Activated CD8-positive, alpha-beta memory T cell treated with anti-CD3 and anti-CD28 coated beads, Interleukin-2, amount 10 ng/mL, durations not matched to agents 7 days and 5 days (primary cell): ENCODE measurements at regions not wholly inside any gene's neighbourhood (a gene's known extent, or its start where the extent isn't known, plus 50 kb on each side); places are given as distances from the start of the nearest gene placed in this dataset.

Source experiments
- ATAC-seq: fragments of 150-1000 bp; cut with Tn5 transposase; one replicate; pipeline ENCODE4 v1.10.0; 2021; ENCODE audit warnings: moderate library complexity
- CTCF ChIA-PET: fragments of 350-600 bp; sonication (Branson Sonifier 250); formaldehyde crosslinking; loops from one replicate; lab custom pipeline; 2021; ENCODE audit warnings: antibody characterized with exemption; lab: Charles Lee
- DNase-seq: peaks from one replicate; pipeline ENCODE4 v3.0.0-alpha.2; 2020
- H3K27ac Mint-ChIP-seq: one replicate; pipeline ENCODE4 v1.8.0; 2021; ENCODE audit warnings: mild to moderate bottlenecking, mixed read lengths
- H3K27me3 Mint-ChIP-seq: one replicate; pipeline ENCODE4 v1.8.0; 2021; ENCODE audit warnings: mixed read lengths
- H3K36me3 Mint-ChIP-seq: one replicate; pipeline ENCODE4 v1.8.0; 2021; ENCODE audit warnings: mild to moderate bottlenecking, mixed read lengths
- H3K4me1 Mint-ChIP-seq: one replicate; pipeline ENCODE4 v1.8.0; 2021; ENCODE audit warnings: mixed read lengths
- H3K4me3 Mint-ChIP-seq: one replicate; pipeline ENCODE4 v1.8.0; 2021; ENCODE audit warnings: mild to moderate bottlenecking, moderate library complexity, mixed read lengths
- H3K9me3 Mint-ChIP-seq: one replicate; pipeline ENCODE4 v1.8.0; 2022; ENCODE audit warnings: low read depth, mixed read lengths

- ATAC-seq (no peak), DNase-seq (no peak)
- CTCF ChIA-PET, result no interaction called here
- H3K4me1 Mint-ChIP-seq, result no peaks in the 10 kb centered on the region
- no peak overlapping the region for H3K27ac Mint-ChIP-seq
- H3K27me3 Mint-ChIP-seq, result peaks cover 3% of the 10 kb centered on the region
- no peaks in the 10 kb centered on the region for H3K36me3 Mint-ChIP-seq
- no peak overlapping the region for H3K4me3 Mint-ChIP-seq
- H3K9me3 Mint-ChIP-seq, result no peaks in the 10 kb centered on the region
These were observed 402.5 kb downstream of the EFNA5 start for GRCh38 chr5:107268241-107268640.

GRCh38 chr5:107266100-107266499 is 404.6 kb downstream of the EFNA5 start:
- no peaks in the 10 kb centered on the region for H3K27me3 Mint-ChIP-seq
- H3K36me3 Mint-ChIP-seq, result no peaks in the 10 kb centered on the region
- CTCF ChIA-PET, result no interaction called here
- no peak overlapping the region for H3K4me3 Mint-ChIP-seq
- DNase-seq (no peak), ATAC-seq (no peak)
- H3K9me3 Mint-ChIP-seq, result no peaks in the 10 kb centered on the region
- no peak overlapping the region for H3K27ac Mint-ChIP-seq
- H3K4me1 Mint-ChIP-seq, result no peaks in the 10 kb centered on the region

DNA sequence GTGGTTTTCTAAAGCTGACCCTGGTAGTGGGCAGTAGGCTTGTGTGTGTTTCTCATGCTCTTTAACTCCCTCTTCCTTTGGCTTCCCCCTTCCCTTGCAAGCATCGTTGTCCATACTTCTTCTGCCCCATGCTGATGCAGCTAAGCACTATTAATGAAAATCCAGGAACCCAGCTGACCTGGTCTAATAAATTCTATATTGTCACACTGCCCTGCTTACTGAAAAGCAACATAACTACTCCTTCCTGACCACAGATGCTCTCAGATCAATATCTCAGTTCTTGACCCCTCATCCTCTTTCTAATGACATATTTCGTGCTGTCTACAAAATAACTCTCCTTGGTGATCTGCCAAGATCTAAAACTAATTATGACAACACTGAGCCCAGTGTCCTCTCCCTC is 405.5 kb downstream of the EFNA5 start:
- ATAC-seq (no peak), DNase-seq (no peak)
- H3K36me3 Mint-ChIP-seq, result no peaks in the 10 kb centered on the region
- CTCF ChIA-PET, result no interaction called here
- H3K4me3 Mint-ChIP-seq, result no peak overlapping the region
- no peaks in the 10 kb centered on the region for H3K4me1 Mint-ChIP-seq
- H3K27me3 Mint-ChIP-seq, result no peaks in the 10 kb centered on the region
- no peak overlapping the region for H3K27ac Mint-ChIP-seq
- no peaks in the 10 kb centered on the region for H3K9me3 Mint-ChIP-seq

- CTCF ChIA-PET, result no interaction called here
- ATAC-seq (no peak), DNase-seq (no peak)
- Mint-ChIP-seq H3K4me3 (no peak overlapping the region), H3K9me3 (no peaks in the 10 kb centered on the region), H3K27me3 (no peaks in the 10 kb centered on the region), H3K36me3 (no peaks in the 10 kb centered on the region), H3K4me1 (no peaks in the 10 kb centered on the region), H3K27ac (no peak overlapping the region)
These were observed 407.2 kb downstream of the EFNA5 start for GRCh38 chr5:107263387-107264018.

- Mint-ChIP-seq H3K9me3 (no peaks in the 10 kb centered on the region), H3K4me3 (no peak overlapping the region), H3K27me3 (no peaks in the 10 kb centered on the region), H3K36me3 (no peaks in the 10 kb centered on the region), H3K27ac (no peak overlapping the region), H3K4me1 (peaks cover 3% of the 10 kb centered on the region)
- CTCF ChIA-PET, result no interaction called here
- ATAC-seq (no peak), DNase-seq (no peak)
These were observed 412.7 kb downstream of the EFNA5 start for GRCh38 chr5:107257885-107258520.

DNA sequence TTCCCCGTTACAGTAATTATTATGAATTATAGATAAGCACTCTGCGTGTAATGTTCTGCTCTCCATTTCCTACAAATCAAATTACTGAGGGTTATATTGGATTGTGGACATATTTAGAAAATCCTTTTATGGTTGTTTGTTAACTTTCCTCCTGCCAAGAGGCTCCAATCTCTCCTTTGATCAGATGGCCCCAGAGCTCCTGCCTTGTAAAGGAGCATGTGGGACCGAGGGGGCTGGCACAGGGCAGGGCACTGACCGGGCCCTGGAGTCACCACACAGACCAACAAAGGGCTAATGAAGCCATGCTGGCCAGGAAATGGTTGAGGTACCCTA is 415.9 kb downstream of the EFNA5 start:
- ATAC-seq (no peak), DNase-seq (no peak)
- Mint-ChIP-seq H3K27ac (no peak overlapping the region), H3K36me3 (no peaks in the 10 kb centered on the region), H3K27me3 (no peaks in the 10 kb centered on the region), H3K4me3 (no peak overlapping the region), H3K9me3 (no peaks in the 10 kb centered on the region), H3K4me1 (peaks cover 3% of the 10 kb centered on the region)
- CTCF ChIA-PET, result no interaction called here

DNA sequence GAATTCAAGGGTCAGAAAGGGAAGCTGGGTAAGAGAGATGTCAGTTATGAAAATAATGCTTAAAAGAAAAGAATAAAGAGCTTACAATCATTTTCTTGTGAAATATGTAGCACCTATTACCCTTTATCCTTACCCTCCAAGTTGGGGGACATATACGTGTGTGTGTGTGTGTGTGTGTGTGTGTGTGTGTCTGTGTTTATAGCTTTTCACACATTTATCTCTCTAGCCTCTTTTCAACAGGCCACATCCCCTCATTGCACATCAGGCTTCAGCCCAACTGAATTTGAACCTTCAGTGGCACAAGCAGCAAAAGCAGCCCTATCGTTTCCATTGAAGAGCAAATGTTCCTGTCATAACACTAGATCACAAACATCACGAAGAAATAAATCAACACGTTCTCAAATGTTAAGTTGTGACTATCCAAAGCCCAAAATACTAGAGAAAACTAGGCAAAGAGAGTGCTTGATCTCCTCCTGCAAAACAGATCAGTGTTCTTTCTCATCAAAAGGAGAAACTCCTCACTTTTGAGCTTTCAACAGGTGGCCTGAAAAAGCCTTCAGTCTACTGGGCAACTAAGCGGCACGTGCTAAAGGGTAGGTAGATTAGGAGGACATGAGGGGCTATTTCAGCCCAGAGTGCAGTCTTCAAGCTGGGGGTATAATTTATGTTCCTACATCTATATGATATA is 416.4 kb downstream of the EFNA5 start:
- H3K27me3 Mint-ChIP-seq, result no peaks in the 10 kb centered on the region
- CTCF ChIA-PET, result no interaction called here
- ATAC-seq (no peak), DNase-seq (no peak)
- H3K27ac Mint-ChIP-seq, result no peak overlapping the region
- H3K4me1 Mint-ChIP-seq, result peaks cover 3% of the 10 kb centered on the region
- no peaks in the 10 kb centered on the region for H3K9me3 Mint-ChIP-seq
- no peak overlapping the region for H3K4me3 Mint-ChIP-seq
- no peaks in the 10 kb centered on the region for H3K36me3 Mint-ChIP-seq

- CTCF ChIA-PET, result interaction anchor here (0.6 kb wide), 1 partner anchor 615 kb away, joined by 3 read pairs; no protein-coding TSS in a partner anchor
- H3K27me3 Mint-ChIP-seq, result no peaks in the 10 kb centered on the region
- ATAC-seq (no peak), DNase-seq (no peak)
- no peak overlapping the region for H3K4me3 Mint-ChIP-seq
- H3K36me3 Mint-ChIP-seq, result no peaks in the 10 kb centered on the region
- H3K27ac Mint-ChIP-seq, result no peak overlapping the region
- no peaks in the 10 kb centered on the region for H3K9me3 Mint-ChIP-seq
- peaks cover 3% of the 10 kb centered on the region for H3K4me1 Mint-ChIP-seq
These were observed 417.5 kb downstream of the EFNA5 start for GRCh38 chr5:107253246-107253645.

GRCh38 chr5:107251151-107251550 is 419.6 kb downstream of the EFNA5 start:
- no peak overlapping the region for H3K27ac Mint-ChIP-seq
- CTCF ChIA-PET, result no interaction called here
- no peaks in the 10 kb centered on the region for H3K9me3 Mint-ChIP-seq
- H3K27me3 Mint-ChIP-seq, result no peaks in the 10 kb centered on the region
- no peak overlapping the region for H3K4me3 Mint-ChIP-seq
- no peak for ATAC-seq
- no peaks in the 10 kb centered on the region for H3K4me1 Mint-ChIP-seq
- DNase-seq, result no peak
- H3K36me3 Mint-ChIP-seq, result no peaks in the 10 kb centered on the region

DNA sequence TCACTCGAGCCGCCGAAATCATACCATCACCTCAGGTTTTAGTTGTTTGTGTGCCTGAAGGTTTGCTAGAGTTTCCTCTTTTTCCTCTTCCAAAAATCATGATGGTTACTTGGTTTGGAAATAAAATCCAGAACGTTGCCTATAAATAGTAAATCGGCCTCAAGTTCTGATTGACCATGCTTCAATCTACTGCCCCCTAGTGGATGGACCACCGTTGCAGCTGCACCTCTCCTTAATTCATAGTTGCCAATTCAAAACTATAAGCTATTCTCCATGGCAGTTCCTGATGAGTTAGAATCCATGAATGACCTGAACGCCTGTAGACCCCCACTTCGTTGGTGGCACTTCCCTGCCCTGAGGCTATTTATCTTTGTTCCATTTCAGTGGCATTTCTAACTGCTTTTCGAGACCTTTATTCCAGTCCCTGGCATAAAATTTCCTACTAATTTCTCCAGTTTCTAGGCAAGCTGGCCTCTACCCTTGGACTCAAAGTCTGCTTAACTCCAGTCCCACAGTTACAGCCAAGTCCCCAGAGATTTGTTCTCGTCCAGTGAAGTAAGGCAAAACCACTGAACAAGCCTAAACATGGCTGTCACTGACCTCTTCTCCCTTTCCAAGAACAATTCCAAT is 422.6 kb downstream of the EFNA5 start:
- Mint-ChIP-seq H3K4me1 (no peaks in the 10 kb centered on the region), H3K36me3 (no peaks in the 10 kb centered on the region), H3K27me3 (no peaks in the 10 kb centered on the region), H3K27ac (no peak overlapping the region), H3K4me3 (no peak overlapping the region), H3K9me3 (peaks cover 2% of the 10 kb centered on the region)
- ATAC-seq (no peak), DNase-seq (peak; percentile 50)
- CTCF ChIA-PET, result interaction anchor here (0.7 to 1.0 kb wide), 3 partner anchors 10 to 324 kb away, joined by 3 read pairs; no protein-coding TSS in a partner anchor

- DNase-seq (no peak), ATAC-seq (no peak)
- no peaks in the 10 kb centered on the region for H3K4me1 Mint-ChIP-seq
- no peaks in the 10 kb centered on the region for H3K27me3 Mint-ChIP-seq
- H3K4me3 Mint-ChIP-seq, result no peak overlapping the region
- H3K27ac Mint-ChIP-seq, result no peak overlapping the region
- peaks cover 2% of the 10 kb centered on the region for H3K9me3 Mint-ChIP-seq
- CTCF ChIA-PET, result interaction anchor here (0.7 to 1.0 kb wide), 2 partner anchors 77 to 325 kb away, joined by 3 read pairs; no protein-coding TSS in a partner anchor
- H3K36me3 Mint-ChIP-seq, result no peaks in the 10 kb centered on the region
These were observed 423.3 kb downstream of the EFNA5 start for GRCh38 chr5:107247427-107247826.

- Mint-ChIP-seq H3K9me3 (peaks cover 4% of the 10 kb centered on the region), H3K4me3 (no peak overlapping the region), H3K36me3 (no peaks in the 10 kb centered on the region), H3K4me1 (no peaks in the 10 kb centered on the region), H3K27me3 (no peaks in the 10 kb centered on the region), H3K27ac (no peak overlapping the region)
- DNase-seq, result no peak
- ATAC-seq, result no peak
- CTCF ChIA-PET, result no interaction called here
These were observed 427.5 kb downstream of the EFNA5 start for GRCh38 chr5:107243220-107243579.

- H3K4me3 Mint-ChIP-seq, result no peak overlapping the region
- no peak overlapping the region for H3K27ac Mint-ChIP-seq
- peaks cover 4% of the 10 kb centered on the region for H3K9me3 Mint-ChIP-seq
- H3K36me3 Mint-ChIP-seq, result no peaks in the 10 kb centered on the region
- DNase-seq, result no peak
- H3K4me1 Mint-ChIP-seq, result no peaks in the 10 kb centered on the region
- H3K27me3 Mint-ChIP-seq, result no peaks in the 10 kb centered on the region
- no peak for ATAC-seq
- CTCF ChIA-PET, result no interaction called here
These were observed 428.1 kb downstream of the EFNA5 start for GRCh38 chr5:107242411-107243219.
